GM23248 (cell line): ENCODE measurements at regions not wholly inside any gene's neighbourhood (a gene's known extent, or its start where the extent isn't known, plus 50 kb on each side); places are given as distances from the start of the nearest gene placed in this dataset.
"Not testable (repeated sequence)": the region's sequence is repeated elsewhere in the genome, so short reads cannot be mapped to it uniquely, and the experiment has no call there.

Experiments
- EZH2 ChIP-seq: fragments of 200-600 bp; sonication (generic); IDR thresholded peaks from 2 replicates; pipeline ENCODE4 v1.6.1; 2018; ENCODE audit warnings: antibody characterized with exemption, mild to moderate bottlenecking; ENCODE audit not compliant: insufficient read depth, poor library complexity, severe bottlenecking
- EZH2phosphoT487 ChIP-seq: fragments of 200-600 bp; sonication (generic); IDR thresholded peaks from 2 replicates; pipeline ENCODE4 v1.6.1; 2018; ENCODE audit warnings: antibody characterized with exemption, moderate library complexity, mild to moderate bottlenecking, low read depth; ENCODE audit not compliant: insufficient read depth

- TF ChIP-seq EZH2phosphoT487, EZH2: not testable (repeated sequence)
Observed at GRCh38 chr6:91881791-91882190, 1294.9 kb upstream of the MAP3K7 start.
